ENCODE measurements at regions not wholly inside any gene's neighbourhood (a gene's known extent, or its start where the extent isn't known, plus 50 kb on each side); places are given as distances from the start of the nearest gene placed in this dataset.

DNA sequence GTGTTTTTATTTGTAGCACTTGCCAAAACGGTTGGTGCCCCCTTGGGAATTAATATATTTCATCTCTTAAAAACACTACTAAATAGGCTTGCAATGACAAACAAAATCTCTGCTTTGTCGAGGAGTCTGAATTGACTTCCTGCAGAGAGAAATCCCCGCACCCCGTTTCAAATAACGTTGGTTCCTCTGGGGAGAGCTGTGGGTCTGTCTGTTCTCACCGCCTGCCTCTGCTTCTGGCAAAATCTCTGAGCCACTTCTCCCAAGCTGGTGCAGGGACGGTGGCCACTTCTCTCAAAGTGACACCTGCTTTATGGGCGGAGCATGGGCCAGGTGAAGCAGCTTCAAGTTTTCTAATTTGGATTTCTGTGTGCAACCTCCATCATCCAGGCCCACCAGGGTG is 186.3 kb upstream of the ADARB2 start:
- no peaks in the 10 kb centered on the region for H3K36me3 ChIP-seq
- H3K27ac ChIP-seq, result no peak overlapping the region
- H3K4me3 ChIP-seq, result no peak overlapping the region
- H3K27me3 ChIP-seq, result no peaks in the 10 kb centered on the region
- no peaks in the 10 kb centered on the region for H3K9me3 ChIP-seq
- TF ChIP-seq POLR2A (IDR thresholded peaks at IDR 0.05), result no peak
- TF ChIP-seq, protein P1, sequence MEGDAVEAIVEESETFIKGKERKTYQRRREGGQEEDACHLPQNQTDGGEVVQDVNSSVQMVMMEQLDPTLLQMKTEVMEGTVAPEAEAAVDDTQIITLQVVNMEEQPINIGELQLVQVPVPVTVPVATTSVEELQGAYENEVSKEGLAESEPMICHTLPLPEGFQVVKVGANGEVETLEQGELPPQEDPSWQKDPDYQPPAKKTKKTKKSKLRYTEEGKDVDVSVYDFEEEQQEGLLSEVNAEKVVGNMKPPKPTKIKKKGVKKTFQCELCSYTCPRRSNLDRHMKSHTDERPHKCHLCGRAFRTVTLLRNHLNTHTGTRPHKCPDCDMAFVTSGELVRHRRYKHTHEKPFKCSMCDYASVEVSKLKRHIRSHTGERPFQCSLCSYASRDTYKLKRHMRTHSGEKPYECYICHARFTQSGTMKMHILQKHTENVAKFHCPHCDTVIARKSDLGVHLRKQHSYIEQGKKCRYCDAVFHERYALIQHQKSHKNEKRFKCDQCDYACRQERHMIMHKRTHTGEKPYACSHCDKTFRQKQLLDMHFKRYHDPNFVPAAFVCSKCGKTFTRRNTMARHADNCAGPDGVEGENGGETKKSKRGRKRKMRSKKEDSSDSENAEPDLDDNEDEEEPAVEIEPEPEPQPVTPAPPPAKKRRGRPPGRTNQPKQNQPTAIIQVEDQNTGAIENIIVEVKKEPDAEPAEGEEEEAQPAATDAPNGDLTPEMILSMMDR (IDR thresholded peaks at IDR 0.05), result no peak
- no peaks in the 10 kb centered on the region for H3K4me1 ChIP-seq
- no peak for DNase-seq

DNA sequence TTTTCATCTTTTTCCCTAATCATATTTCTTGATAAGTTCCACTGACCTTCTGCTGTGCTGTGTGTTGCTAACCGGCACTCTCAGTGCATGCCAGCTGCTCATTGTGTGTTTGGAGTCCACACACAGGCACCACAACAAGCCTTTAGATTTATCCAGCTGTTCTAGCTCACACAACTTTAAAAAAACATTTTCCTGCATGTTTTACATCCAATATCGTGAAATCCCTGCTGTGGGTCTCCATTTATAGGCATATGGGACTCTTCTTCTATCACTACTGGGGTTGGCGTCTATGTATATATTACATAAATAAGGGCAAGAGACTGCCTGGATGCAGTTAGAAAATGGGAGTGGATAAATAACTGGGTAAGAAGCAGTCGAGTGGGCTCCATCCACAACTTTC is 183.6 kb upstream of the ADARB2 start:
- no peak for DNase-seq
- no peaks in the 10 kb centered on the region for H3K36me3 ChIP-seq
- no peak overlapping the region for H3K4me3 ChIP-seq
- no peaks in the 10 kb centered on the region for H3K27me3 ChIP-seq
- no peak for TF ChIP-seq POLR2A (IDR thresholded peaks at IDR 0.05)
- TF ChIP-seq, protein P1 (IDR thresholded peaks at IDR 0.05), result no peak
- no peak overlapping the region for H3K27ac ChIP-seq
- no peaks in the 10 kb centered on the region for H3K9me3 ChIP-seq
- no peaks in the 10 kb centered on the region for H3K4me1 ChIP-seq

DNA sequence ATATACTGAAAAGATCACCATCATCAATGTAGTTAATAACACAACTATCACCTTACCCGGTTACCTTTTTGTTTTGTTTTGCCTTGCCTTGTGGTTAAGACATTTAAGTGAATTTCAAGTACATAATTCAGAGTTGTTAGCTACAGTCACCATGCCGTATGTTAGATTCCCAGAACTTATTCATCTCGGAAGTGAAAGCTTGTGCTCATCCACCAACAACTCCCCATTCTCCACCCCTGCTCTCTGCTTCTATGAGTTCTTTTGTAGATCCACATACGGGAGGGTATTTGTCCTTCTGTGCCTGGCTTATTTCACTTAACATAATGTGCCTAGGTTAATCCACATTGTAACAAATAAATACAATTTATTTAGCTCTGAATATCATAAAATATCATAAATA is 182.8 kb upstream of the ADARB2 start:
- Histone ChIP-seq H3K27ac (no peak overlapping the region), H3K4me1 (no peaks in the 10 kb centered on the region), H3K4me3 (no peak overlapping the region), H3K9me3 (no peaks in the 10 kb centered on the region), H3K27me3 (no peaks in the 10 kb centered on the region), H3K36me3 (no peaks in the 10 kb centered on the region)
- TF ChIP-seq POLR2A (IDR thresholded peaks at IDR 0.05), result no peak
- TF ChIP-seq, protein P1 (IDR thresholded peaks at IDR 0.05), result no peak
- DNase-seq, result no peak

DNA sequence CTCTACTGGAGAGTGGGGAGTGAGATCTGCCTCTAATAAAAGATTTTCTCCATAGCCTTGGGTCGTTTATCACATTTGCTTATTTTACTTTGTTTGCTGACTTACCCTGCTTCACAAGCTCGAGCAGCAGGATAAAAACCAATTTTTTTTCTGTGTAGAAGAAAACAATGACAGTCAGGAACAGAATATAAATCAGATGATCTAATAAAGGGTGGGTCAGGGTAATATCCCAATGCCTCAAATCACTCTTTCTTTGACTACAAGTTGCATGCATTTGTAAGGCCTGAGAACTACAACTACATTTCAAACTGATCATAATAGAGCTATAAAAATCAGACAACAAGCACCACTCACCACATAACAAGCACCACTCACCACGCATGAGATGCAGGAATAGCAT is 174.4 kb upstream of the ADARB2 start:
- Histone ChIP-seq H3K27me3 (no peaks in the 10 kb centered on the region), H3K4me1 (no peaks in the 10 kb centered on the region), H3K27ac (no peak overlapping the region), H3K4me3 (no peak overlapping the region), H3K9me3 (no peaks in the 10 kb centered on the region), H3K36me3 (no peaks in the 10 kb centered on the region)
- TF ChIP-seq, protein P1 (IDR thresholded peaks at IDR 0.05), result no peak
- TF ChIP-seq POLR2A (IDR thresholded peaks at IDR 0.05), result no peak
- DNase-seq, result no peak

DNA sequence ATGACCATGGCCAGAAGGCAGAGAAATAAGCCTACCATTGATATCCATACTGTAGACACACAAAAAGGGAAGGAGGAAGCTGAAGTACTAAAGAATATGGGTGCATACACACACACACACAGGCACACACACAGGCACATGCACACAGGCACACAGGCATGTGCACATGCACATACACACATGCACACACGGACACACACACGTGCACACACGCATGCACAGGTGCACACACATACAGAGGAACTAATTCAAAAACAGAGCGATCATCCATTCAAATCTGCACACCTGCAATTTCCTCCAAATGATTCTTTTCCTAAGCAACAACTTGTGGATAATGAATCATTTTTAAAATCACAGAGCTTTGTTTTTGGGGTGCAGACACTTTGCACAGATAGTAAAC is 166.7 kb upstream of the ADARB2 start:
- Histone ChIP-seq H3K4me1 (no peaks in the 10 kb centered on the region), H3K9me3 (no peaks in the 10 kb centered on the region), H3K27ac (no peak overlapping the region), H3K27me3 (no peaks in the 10 kb centered on the region), H3K4me3 (no peak overlapping the region), H3K36me3 (no peaks in the 10 kb centered on the region)
- DNase-seq, result no peak
- TF ChIP-seq, protein P1 (IDR thresholded peaks at IDR 0.05), result no peak
- TF ChIP-seq POLR2A (IDR thresholded peaks at IDR 0.05), result no peak

DNA sequence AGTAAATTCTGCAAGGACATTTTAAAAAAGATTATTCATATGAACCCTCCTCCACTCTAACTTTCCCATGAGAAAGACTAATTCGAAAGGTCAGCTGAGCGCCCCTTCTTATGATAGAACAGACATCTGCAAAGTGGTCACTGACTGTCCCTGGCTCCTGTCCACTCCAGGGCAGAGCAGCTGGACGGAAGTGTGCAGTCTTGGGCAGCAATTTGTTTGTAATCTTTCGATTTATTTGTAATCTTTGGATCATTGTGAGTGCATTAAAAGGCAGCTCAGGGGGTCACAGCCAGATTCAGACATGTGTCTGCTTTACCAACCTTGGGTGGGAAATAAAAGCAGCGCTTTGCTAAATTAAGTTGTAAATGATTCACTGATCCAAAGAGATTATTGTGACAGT is 158.8 kb upstream of the ADARB2 start:
- TF ChIP-seq POLR2A (IDR thresholded peaks at IDR 0.05), result no peak
- TF ChIP-seq, protein P1 (IDR thresholded peaks at IDR 0.05), result no peak
- no peak for DNase-seq

More for the DNA sequence above, 158.8 kb upstream of the ADARB2 start:
- H3K4me1 ChIP-seq, result no peaks in the 10 kb centered on the region
- no peaks in the 10 kb centered on the region for H3K9me3 ChIP-seq
- no peak overlapping the region for H3K4me3 ChIP-seq
- no peak overlapping the region for H3K27ac ChIP-seq
- no peaks in the 10 kb centered on the region for H3K36me3 ChIP-seq
- no peaks in the 10 kb centered on the region for H3K27me3 ChIP-seq
